HG03354 (cell line): ENCODE measurements at regions not wholly inside any gene's neighbourhood (a gene's known extent, or its start where the extent isn't known, plus 50 kb on each side); places are given as distances from the start of the nearest gene placed in this dataset.
"Not testable (repeated sequence)": the region's sequence is repeated elsewhere in the genome, so short reads cannot be mapped to it uniquely, and the experiment has no call there.

Experiments used
- ATAC-seq: cut with Tn5 transposase; IDR thresholded peaks from one replicate; pipeline ENCODE4 v1.9.1; 2021; ENCODE audit warnings: mild to moderate bottlenecking; ENCODE audit not compliant: unreplicated experiment, poor library complexity, severe bottlenecking

- no peak for ATAC-seq
Observed at GRCh38 chr9:90514877-90515276, 127.7 kb downstream of the DIRAS2 start.

GRCh38 chr9:90515510-90515909 is 127.1 kb downstream of the DIRAS2 start:
- ATAC-seq = no peak

- no peak for ATAC-seq
Observed at GRCh38 chr9:90517103-90517502, 125.5 kb downstream of the DIRAS2 start.

- no peak for ATAC-seq
Observed at GRCh38 chr9:90521811-90522570, 120.6 kb downstream of the DIRAS2 start.

GRCh38 chr9:90523958-90524357 is 118.7 kb downstream of the DIRAS2 start:
- no peak for ATAC-seq

GRCh38 chr9:90526386-90526785 is 116.2 kb downstream of the DIRAS2 start:
- ATAC-seq = no peak

DNA sequence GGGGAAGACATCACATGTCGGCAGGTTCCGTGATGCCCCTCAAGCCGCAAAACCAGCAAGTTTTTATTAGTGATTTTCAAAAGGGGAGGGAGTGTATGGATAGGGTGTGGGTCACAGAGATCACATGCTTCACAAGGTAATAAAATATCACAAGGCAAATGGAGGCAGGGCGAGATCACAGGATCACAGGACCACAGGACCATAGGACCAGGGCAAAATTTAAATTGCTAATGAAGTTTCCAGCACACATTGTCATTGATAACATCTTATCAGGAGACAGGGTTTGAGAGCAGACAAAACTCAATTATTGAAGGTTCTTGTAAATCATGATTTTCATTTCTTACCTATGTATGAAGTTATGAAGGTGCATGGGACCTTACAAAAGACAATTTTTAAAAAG is 106.5 kb downstream of the DIRAS2 start:
- ATAC-seq = not testable (repeated sequence)

DNA sequence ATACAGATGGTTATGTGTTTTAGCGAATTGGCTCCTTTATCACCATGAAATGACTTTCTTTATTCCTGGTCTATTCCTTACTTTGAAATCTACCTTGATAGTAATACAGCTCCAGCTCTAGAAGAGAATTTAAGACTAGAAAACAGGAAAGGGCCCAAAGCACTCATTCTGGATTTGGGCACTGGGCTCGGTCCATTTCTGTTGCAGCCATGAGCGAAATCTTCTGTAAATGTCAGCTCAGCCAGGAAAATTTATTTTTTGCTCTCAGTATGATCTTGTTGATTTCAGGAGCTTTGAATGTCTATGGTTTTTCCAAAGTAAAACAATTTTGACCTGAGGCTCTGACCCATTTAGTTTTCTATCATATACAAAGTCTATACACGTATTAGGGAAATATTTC is 104.1 kb downstream of the DIRAS2 start:
- no peak for ATAC-seq

GRCh38 chr9:90539286-90539685 is 103.3 kb downstream of the DIRAS2 start:
- ATAC-seq = no peak

DNA sequence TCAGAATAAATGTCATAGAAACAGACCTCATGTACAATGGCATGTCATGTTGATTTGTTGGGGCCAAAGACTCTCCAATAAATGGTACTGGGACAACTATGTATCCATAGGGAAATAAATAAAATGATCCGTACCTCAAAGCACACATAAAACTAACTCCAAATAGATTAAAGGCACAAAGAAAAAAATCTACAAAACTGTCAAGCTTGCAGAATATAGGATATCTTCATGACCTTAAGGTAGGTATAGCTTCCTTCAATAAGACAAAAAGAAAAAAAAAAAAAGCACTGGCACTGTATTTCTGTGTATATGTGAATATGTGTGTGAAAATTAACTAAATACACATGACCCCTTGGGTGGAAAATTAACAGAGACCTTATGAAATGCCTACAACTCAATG is 101.9 kb downstream of the DIRAS2 start:
- ATAC-seq = no peak

DNA sequence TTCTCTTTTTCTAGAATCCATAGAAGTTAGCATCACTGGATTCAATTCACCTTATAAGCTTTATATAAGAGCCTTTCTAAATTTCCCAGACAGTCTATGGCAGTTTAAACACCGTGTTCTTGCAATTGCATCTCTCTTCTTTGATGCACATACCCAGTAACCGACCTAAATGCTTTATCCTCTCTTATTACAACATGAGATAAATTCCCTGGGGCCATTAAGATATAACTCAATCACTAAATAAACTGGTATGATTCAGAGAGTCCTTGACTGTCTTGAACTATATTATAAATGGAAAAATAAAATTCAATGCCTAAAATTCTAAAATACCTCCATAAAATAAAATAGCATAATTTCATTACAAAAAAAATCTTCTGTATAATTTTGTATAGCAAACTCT is 98.1 kb downstream of the DIRAS2 start:
- ATAC-seq = no peak

DNA sequence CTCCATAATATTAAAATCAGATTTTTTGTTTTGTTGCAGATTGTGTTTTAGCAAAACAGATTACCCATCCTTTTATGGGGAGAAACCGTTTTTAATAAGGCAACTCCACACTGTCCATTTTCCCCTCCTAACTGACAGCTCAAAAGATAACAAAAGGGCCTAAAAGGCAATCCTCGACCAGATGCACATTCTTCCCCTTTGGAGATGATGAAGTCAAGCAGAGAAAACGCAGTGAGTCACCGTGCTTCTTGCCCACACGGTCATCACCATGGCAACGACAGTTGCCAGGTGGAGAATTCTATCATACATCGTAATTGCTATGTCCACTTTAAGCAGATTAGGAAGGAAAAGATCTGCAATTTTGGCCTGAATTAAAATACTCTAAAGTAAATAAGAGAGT is 96.4 kb downstream of the DIRAS2 start:
- no peak for ATAC-seq

DNA sequence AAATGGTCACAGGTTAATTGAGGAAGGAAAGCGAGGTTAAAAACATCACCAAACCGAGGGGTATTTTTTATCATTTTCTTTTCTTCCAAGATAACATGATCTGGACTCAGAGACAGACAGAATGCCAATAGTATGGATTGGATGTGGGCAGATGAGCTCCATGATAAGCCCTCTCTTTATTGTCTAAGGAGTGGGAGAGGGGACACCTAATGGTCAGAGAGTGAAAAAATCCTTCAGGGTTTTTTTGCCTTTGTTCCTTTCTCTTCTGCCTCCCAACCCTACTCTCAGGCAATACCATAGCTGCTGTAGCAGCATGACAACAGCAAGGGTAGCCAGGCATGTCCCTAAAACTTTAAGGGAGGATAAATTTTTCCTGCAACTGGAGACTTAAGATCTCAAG is 94.7 kb downstream of the DIRAS2 start:
- no peak for ATAC-seq

GRCh38 chr9:90552317-90552716 is 90.3 kb downstream of the DIRAS2 start:
- ATAC-seq = peak; percentile 68

DNA sequence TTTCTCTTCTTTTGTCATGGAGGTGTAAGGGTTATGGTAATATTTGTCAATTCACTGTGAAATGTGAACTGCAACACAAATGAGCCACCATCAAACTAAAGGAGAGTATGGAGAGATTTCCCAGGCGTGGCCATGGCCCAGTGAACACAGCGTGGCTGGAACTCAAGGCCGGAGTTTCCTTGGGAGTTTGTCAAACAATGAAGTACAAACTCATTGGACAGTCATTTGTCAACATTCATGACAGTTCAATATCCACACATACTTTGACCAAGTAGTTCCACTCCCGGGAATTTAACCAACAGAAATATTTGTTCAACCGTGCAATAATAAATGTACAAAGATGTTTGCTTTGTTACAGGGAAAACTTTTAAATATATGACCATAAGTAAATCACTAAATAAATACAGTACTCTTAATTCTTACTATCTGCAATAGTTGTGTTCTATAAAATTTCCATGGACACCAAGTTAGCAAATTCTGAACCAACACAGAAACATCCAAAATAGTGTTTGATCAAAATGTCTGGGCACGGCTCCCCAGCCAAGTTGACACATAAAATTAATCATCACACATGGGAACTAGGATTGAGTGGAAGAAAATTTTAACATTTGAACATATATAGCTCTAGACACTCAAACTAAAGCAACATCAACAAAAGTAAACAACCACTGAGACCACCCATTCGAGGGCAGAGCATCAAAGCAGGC is 87.1 kb downstream of the DIRAS2 start:
- no peak for ATAC-seq

DNA sequence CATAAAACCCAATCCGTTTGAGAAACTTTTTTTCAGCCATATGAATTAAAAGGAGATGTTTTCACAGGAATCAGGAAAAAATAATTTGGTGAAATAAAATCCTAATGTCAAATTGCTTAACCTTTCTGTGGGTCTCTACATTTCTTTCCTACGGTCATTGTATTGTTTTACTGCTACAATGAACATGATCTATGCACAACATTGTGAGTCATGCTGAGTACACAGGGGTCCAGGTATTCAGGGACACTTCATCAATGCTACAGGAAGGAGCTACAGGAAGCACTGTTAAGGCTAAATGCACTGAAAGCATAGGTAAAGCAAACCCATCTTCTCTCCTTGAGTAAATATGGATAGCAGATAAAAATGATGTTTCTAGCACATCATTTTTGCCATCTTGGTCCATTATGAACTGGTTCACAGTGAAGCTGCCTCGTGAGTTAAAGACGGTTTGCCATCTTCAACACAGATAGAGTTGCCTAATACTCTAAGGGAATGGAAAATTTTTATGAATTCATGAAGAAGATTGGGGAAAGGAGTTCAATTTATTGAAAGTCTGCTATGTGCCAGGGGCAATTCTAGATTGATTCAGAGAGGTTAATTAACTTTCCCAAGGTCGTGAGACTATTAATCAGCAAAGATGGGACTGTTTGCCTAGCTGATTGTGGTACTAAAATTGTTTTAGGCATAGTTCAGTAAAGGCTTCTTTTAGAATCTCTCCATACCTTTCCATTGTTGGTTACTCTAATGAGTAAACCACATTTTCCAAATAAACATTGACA is 85.5 kb downstream of the DIRAS2 start:
- no peak for ATAC-seq

DNA sequence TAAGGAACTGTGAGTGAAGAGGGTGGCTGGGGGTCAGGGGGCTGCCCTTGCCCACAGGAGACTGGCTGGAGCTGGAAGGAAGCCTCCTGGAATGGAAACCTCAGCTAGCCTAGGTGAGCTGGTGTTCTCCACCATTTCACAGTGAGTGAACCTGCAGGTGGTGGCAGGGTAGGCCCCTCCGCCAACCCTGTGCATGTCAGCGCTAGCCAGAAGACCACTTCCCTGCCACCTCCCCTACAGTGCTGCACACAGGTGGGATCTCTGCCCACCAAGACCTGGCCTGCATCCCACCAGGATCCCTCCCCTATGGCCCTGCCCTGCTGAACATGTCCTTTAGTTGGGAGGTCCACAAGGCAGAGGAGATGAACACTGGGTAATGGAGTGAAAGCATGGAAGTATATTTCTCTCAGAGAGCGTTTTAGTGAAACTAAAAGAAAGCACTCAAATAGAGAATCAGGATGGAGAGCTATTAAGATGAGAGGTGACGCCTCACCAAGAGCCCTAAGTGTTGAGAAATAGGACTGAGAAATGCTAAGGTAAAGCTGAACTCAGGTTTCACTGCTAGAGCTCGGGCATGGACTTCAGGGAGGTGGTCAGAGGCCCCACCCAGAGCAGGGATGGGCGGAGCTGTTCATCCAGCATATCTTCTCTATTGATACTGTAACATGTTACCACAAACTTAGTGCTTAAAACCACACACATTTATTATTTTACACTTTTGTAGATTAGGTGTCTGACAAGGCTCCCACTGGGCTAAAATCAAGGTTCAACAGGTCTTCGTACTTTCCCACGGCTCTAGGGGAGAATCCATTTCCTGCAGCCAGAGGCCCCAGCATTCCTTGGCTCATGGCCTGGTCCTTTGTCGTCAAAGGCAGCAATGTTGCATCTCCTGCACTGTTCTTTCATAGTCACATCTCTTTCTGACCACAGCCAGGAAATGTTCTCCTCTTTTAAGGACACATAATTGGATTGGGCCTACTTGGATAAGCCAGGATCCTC is 83.2 kb downstream of the DIRAS2 start:
- ATAC-seq = no peak
